ENCODE measurements at regions not wholly inside any gene's neighbourhood (a gene's known extent, or its start where the extent isn't known, plus 50 kb on each side); places are given as distances from the start of the nearest gene placed in this dataset.
"Not testable (repeated sequence)": the region's sequence is repeated elsewhere in the genome, so short reads cannot be mapped to it uniquely, and the experiment has no call there.

DNA sequence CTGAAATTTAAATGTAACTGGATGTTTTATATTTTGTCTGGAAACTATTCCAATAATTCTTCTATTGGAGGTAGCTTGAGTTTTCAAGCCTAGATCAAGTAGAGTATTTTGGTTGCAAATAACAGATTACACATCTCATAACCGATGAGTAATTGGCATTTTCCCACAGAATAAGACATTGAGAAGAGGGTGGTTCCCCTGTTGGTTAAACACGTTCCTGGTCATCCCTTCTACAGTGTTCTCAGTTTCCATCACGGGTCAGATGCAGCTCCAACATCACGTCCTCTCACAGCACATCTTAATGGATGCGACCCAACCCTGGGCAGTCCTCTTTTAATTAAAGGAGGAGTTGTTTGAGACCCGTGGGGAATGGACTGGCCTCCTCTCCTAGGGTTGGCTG lies 149.0 kb upstream of the ZNF516 start:
- no peak for DNase-seq (ENCODE audit: low read depth in 2 of 2)

DNA sequence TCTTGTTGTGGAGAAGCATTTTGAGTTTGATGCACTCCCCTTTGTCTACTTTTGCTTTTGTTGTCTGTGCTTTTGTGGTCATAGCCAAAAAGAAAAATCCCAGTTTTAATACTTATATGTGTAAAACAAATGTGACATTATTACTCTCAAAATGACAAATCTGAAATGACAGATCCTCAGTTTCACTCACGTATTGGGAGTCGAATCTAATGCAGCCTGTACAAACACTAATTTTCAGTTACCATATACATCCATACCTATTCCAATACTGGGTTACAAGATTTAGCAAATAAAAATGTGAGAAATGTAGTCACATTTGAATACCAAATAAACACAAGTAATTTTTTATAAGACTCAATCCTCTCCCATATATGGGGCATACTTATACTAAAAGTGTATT lies 148.2 kb upstream of the ZNF516 start:
- DNase-seq (ENCODE audit: low read depth in 2 of 2), result no peak

DNA sequence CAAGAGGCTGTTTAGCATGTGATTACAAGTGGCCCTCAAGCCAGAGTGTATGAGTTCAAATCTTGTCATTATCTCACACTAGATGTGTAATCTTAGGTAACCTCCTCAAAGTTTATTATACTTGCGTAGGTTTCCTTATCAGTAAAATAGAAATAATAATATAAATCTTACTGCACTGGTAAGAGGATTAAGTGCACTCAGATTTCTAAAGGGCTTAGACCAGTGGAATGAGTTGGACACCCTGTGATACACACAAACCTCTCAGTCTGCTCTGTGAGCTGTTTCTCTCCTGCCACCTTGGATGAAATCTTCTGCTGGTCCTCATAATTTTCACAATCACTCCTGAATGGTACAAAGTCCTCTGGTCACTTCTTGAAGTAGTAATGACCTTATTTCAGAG lies 145.4 kb upstream of the ZNF516 start:
- DNase-seq (ENCODE audit: low read depth in 2 of 2), result no peak

DNA sequence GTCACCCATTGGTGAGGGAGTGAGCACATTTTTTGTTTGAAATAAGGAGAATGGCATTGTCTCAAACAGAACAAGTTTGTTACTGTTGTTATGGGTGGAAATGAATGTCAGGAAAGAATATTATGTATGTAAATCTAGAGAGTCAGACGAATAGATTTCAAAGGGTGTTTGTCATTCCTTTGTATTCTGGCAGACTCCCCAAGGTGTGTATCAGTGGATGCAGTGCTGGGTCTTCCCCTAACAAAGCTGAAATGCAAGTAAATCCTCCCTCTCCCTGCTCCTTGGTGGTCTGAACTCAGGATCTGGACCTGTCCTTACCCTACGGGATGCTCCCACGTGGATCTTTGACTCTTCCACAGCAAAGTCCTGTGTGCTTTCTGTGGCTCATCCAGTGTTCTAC lies 139.5 kb upstream of the ZNF516 start:
- DNase-seq (ENCODE audit: low read depth in 2 of 2), result no peak

DNA sequence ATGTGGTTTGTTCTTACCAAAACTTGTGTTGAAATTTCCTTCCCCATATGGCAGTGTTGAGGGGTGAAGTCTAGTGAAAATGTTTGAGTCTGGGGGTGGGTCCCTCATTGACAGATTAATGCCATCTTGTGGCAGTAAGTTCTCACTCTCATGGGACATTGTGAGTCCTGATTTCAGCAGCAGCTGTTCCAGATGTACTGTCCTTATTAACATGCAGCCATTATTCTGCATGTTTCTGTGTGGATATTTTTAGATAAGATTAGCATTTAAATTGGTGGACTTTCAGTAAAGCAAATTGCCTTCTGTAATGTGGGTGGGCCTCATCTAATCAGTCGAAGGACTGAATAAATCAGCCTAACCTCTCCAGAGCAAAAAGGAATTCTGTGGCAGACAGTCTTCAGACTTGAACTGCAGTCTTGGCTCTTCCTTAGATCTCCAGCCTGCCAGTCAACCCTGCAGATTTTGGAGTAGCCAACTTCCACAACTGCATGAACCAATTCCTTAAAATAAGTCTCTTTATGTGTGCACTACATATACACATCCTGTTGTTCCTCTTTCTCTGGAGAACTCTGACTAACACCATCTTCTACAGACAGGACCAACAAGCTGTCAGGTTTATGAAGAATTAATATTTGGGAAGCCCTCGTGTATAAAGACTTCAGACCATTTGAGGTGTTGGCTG lies 138.7 kb upstream of the ZNF516 start:
- DNase-seq (ENCODE audit: low read depth in 2 of 2), result no peak

DNA sequence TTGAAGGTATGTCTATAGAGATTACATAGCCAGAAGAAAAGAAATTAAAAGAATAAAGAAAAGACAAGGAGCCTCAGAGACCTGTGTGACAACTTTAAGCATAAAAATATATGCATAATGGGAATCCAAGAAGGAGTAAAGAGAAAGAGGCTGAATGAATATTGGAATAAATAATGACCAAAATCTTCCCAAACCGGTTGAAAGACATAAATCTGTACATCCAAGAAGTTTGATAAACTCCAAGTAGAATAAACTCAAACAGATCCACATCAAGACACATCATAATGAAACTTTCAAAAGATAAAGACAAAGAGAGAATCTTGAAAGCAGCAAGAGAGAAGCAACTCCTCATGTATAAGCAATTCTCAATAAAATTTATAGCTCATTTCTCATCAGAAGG lies 132.4 kb upstream of the ZNF516 start:
- DNase-seq (ENCODE audit: low read depth in 2 of 2), result no peak

DNA sequence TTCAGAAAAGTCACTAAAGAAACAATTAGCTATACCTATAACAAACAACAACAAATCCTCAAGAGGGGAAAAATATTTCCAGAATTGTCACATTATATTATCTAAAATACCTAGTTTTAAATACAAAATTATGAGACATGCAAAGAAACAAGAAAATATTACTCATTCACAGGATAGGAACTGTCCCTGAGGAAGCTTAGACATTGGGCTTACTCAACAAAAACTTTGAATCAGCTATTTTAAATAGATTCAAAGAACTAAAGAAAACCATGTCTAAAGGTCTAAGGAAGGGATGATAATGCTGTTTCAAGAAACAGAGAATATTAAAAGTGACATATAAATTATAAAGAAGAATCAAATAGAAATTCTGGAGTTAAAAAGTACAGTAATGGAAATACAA lies 131.9 kb upstream of the ZNF516 start:
- no peak for DNase-seq (ENCODE audit: low read depth in 2 of 2)

DNA sequence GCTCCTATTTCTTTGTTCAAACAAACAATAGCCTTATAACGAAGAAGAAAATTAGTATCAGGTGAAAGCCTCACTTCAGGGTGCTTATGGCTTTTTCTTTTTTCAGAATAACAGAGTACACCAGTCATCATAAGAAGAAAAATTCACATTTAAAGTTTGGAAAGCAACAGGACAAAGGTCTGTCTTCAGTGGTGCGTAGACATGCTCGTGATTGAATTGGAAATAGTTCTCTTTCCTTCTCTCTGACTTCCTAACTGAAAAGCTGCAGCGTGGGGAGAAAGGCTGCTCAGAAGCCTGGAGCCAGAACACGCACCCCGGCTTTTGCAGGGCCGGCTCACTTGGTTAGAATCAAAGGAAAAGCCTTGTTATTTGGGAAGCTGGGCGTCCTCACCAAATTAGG lies 127.6 kb upstream of the ZNF516 start:
- no peak for DNase-seq (ENCODE audit: low read depth in 2 of 2)

DNA sequence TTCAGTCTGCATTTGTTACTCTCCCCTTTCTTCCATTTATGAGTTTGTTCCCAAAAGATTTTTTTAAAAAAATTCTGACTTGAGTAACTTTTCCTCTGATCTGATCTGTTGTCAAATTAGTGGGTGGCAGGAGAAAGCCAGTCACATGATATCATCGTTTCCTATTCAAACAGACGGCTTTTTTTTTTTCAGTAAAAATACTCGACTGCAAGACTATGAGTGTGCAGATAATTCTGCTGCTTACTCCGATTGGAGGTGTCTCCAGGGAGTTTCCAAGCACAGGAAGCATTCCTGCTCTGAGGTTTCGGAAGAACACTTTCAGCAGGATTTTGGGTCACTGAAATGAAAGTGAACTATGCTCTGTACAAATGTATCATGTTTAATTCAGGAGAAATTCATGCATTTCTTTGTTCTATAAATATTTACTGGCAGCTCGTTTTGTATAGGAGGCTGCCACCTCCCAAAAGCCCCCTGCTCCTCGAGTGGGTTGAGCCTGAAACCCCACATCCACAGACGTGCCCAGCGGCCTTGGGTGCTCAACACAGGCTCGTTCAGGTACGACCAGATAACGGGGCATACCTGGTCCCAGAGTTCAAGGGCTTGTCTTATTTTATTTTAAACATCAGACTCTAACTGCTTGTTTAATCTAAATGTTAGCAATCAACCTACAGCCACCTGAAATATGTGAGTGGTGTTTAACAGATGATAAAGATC lies 126.9 kb upstream of the ZNF516 start:
- DNase-seq (ENCODE audit: low read depth in 2 of 2), result no peak

DNA sequence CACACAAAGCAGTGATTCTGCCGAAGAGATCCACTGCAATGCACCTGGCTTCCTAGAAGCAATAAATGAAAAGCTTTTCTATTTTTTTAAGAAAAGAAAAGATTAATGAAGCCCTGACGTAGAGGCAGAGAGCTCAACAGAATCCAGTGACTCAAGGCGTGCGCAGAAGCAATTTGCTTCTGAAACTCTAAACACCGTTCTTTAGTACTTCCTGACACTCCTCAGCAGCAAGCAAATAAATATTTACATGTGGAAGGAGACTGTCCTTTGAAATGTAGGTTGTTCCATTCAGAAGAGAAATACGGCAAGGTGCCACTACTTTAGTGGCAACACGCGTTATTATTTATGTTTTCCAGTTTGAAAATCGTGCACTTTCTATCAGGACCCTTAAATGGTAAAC lies 126.2 kb upstream of the ZNF516 start:
- no peak for DNase-seq (ENCODE audit: low read depth in 2 of 2)

DNA sequence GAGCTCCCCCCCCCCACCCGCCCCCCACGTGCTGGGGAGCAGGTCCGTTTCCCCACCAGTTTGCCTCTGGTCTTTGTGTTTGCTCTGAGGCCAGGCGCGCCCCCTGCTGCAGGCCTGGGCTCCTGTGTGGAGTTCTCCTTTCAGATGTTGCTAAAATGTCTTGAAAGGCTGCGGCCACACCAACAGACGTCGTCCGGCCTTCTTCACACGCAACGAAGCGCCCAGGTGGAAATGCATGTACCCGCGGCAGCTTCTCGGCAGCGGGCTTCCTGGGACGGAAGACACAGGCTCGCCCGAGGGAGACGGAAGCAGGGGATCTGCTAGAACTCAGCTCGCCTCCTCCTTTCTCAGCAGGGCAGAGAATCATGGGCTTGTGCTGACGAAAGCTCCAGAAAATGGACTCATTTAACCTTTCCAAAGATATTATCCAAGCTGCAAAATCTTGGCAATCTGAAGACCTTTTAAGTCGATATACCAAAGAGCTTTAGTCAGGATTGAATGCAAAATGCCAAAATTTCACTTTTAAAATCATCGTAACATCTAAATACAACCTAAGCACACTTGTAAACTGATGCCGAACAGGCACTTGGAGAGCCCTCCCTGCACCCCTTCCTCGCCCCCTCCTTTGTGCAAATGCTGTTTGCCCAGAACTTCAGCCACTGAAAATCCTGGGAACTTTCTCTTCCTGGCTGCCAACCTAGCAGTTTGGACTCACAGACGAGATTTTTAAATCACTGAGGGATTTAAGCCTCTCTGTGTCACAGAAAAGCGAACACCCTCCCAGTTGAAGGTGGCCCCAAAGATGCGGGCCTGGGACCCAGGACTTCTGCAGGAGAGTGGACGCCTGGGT lies 125.5 kb upstream of the ZNF516 start:
- no peak for DNase-seq (ENCODE audit: low read depth in 2 of 2)

DNA sequence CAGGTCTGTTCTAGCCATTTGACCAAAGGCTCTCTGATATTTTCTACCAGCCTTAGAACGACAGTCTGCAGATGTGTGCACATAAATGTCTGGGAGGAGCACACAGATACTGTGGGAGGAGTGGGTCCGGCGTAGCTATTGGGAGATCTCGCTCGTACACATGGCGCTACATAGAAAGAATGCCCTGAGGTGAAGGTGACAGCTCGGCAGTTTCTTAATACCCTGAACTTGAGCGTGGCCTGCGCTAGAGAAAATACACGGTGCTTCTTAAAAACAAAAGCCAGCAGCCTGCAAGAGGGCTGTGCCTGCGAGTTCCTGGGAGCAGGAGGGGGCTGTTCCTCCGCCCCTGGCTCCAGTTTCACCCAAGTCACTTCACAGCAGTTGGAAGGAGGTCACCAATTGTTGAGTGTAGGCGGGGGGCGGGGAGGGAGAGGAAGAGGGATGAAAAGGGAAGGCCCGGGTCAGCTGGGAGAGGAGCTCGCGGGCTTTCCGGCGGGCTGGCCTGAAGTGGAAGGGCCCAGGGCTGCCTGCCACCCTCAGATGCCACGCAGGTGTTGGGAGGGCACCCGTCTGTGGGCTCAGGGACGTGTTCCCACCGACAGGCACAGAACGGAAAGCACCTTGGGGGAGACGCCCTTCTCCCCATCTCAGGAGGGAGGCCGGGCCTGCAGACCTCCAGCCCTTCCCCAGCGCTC lies 124.7 kb upstream of the ZNF516 start:
- no peak for DNase-seq (ENCODE audit: low read depth in 2 of 2)

DNA sequence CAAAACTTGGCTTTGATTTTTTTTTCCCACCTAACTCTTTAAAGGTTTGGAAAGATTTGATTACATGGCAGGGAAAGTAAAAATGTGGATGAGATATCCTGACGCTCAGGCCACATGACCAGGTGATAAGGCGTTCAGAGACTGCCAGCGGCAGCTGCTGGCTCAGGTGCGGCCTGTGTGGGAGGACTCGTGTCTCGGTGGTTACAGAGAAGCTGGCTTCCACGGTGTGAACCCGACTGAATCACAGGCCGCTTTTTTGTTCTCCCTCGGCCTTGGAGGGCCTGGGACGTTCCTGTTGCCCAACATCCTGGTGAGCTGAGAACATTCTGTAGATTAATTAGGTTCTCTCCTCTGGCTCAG lies 124.2 kb upstream of the ZNF516 start:
- no peak for DNase-seq (ENCODE audit: low read depth in 2 of 2)

DNA sequence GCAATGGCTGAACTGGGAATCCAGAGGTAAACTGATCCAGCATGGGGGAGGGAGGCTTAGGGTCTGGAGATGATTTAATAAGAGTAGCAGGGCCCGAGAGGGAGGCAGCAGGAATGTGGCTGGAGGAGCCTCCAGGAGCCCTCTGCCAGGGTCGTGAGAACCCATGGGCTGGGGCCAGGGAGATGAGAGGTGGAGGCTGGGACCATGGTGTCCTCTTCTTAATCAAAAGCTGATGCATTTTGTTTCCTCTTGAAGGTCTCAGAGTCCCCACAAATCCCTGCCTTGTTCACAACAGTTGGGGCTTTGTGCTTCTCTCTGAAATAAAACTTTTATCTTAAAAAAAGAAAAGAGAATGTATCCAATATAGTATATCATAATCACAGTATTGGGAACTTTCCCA lies 123.7 kb upstream of the ZNF516 start:
- no peak for DNase-seq (ENCODE audit: low read depth in 2 of 2)

DNA sequence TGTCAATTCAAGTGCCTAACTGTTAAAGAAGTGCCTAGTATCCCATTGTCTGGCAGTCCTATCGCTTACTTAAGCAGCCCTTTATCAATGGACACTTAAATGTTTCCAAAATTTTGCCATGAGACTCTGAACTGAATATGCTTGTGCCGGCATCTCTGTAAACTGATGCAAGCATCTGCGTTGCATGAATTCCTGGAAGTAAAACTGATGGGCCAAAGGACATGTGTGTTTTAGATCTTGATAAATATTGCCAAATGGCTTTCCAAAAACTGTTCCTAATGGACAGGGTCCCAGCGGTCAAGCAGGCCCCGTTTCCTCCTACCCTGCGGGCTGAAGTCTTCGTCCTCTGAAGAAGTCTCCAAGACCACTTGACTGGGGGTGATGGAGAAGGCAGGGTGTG lies 121.3 kb upstream of the ZNF516 start:
- DNase-seq (ENCODE audit: low read depth in 2 of 2), result no peak

DNA sequence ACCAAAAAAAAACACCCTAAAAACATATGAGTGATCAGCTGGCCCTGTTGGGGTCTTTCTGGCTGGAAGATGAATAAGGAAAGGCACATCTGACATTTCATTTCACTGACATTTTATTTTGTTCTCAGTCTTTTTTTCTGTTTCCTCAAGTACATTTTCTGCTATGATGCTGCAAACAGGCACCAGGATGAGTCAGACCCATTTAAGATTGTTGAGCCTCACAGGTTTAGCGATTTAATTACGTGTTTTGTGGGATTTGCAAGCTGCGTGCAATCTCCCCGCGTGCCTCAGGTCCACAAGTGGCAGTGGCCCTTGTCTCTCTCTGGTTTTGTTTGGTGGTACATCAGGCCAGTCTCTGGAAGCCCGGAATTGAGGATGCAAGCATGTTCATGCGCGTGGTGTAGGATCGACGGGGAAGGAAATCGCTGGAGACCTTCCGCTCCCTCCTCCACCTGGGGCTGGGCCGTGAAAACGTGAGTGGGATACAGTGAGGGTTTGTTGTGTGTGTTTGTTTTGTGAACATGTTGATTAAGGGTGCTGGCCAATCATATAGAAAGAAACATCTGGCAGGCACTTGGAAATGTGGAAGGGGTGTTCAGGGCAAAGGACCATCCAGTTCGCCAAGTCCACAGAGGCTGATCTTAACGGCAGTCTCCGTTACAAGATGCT lies 120.2 kb upstream of the ZNF516 start:
- no peak for DNase-seq (ENCODE audit: low read depth in 2 of 2)

DNA sequence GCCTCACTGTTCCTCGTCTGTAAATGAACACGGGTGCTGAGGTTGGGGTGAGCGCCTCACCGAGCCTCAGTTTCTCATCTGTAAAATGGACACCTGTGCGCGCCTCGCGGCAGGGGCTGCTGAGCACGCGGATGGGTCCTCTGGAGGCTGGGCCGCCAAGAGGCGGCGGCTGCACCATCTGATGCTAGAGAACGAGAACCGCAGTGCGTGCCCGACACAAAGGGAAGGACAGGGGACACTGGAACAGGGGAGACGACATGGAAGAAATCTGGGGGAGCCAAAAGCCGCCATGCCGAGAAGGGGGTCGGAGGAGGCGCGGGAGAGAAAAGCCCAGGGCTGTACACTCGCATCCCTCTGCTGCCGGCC lies 118.7 kb upstream of the ZNF516 start:
- no peak for DNase-seq (ENCODE audit: low read depth in 2 of 2)

DNA sequence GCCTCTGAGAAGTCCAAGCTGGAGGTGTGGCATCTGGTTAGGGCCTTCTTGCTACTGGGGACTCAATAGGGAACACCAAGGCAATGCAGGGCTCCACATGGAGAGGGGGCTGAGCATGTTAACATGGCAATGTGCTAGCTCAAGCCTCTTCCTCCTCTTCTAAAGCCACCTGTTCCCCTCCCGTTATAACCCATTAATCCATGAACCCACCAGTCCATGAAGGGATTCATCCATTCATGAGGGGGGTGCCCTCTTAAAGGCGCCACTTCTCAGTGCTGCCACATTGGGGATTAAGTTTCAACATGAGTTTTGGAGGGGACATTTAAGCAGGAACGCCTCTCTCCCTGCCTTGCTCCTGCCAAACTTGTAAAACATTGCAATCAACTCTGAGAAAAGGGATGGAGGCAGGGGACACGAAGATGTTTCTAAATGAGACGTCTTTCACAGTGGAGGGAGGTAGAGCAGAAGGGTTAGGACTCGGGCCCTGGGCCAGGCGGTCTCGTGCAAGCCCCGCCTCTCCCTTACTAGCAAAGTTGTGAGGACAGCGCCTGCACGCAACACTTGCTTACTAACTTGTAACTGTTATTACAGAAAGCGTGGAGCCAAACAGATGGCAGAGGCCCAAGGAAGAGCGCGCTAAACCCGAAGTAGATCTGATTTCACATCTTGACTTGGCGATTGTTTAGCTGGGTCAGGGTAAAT lies 118.2 kb upstream of the ZNF516 start:
- DNase-seq (ENCODE audit: low read depth in 2 of 2), result no peak

DNA sequence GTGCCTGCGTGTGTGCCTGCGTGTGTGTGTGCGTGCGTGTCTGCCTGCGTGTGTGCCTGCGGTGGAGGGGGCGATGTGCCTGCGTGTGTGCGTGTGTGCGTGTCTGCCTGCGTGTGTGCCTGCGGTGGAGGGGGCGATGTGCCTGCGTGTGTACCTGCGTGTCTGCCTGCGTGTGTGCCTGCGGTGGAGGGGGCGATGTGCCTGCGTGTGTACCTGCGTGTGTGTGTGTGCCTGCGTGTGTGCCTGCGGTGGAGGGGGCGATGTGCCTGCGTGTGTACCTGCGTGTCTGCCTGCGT lies 116.7 kb upstream of the ZNF516 start:
- DNase-seq (ENCODE audit: low read depth in 2 of 2), result not testable (repeated sequence)

DNA sequence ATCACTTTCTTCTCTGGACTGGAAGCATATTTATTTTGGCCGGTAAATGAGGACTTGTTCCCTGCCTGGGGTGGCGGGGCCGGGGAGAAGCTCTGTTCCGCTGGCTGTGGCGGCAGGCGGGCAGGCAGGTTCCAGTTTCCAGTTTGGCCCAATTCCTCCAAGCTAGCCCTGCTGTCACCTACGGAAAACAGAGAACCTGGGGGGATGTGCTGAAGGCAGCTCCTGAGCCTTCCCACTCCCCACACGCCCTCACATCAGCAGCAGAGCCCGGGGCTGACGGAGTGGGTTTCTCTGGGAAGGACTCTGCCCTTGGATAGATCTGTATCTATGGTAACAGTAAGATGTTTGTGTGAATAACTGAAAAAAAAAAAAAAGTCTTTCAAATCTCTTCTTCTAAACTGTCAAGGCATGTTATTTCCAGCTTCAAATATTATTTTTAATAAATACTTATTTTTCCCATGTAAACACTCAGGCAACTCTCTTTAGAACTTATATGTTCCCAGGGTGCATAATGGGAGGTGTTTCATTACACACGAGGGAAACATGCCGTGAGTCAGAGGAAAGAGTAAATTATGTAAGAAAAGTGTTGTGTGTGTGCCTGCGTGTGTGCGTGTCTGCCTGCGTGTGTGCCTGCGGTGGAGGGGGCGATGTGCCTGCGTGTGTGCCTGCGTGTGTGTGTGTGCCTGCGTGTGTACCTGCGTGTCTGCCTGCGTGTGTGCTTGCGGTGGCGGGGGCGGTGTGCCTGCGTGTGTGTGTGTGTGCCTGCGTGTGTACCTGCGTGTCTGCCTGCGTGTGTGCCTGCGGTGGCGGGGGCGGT lies 116.1 kb upstream of the ZNF516 start:
- DNase-seq (ENCODE audit: low read depth in 2 of 2), result no peak

DNA sequence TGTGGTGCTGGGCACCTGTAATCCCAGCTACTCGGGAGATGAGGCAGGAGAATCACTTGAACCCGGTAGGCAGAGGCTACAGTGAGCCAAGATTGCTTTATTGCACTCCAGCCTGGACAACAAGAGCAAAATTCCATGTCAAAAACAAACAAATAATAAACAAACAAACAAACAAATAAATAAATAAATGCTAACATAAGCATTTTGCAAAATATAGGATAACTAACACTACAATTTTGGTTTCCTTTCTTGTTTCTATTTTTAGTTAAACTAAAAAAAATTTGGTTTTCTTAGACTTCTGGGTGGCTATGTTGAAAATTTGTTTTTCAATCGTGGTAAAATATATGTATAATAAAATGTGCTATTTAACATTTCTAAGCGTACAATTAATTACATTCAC lies 115.0 kb upstream of the ZNF516 start:
- no peak for DNase-seq (ENCODE audit: low read depth in 2 of 2)

Measured in stimulated activated CD8-positive, alpha-beta memory T cell treated with anti-CD3 and anti-CD28 coated beads, Interleukin-15, amount 100 ng/mL, for 4 hours (primary cell).